ENCODE measurements at regions not wholly inside any gene's neighbourhood (a gene's known extent, or its start where the extent isn't known, plus 50 kb on each side); places are given as distances from the start of the nearest gene placed in this dataset.

DNA sequence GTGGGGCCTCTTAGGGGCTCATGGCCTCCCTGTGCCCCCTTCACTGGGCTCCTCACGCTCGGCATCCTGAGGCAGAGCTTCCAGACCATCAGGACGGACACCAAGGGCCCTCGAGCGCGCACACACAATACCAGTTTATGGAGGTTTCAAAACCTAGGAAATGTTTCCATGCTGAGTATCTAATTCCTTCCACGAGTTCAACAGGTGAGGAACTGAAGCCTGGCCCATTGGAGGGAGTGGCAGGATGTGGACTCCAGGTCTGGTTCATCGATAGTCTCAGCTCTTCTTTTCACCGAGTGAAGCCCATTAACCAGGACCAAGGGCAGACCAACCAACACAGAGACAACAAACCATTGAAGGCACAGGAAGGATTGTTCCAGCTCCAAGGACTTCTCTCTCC lies 336.7 kb upstream of the SHH start:
- TF ChIP-seq CTCF (IDR thresholded peaks at IDR 0.05) (no peak), POLR2AphosphoS5 (IDR thresholded peaks at IDR 0.05) (no peak), POLR2A (IDR thresholded peaks at IDR 0.05) (no peak)
